IMR-90 (cell line): ENCODE measurements at regions not wholly inside any gene's neighbourhood (a gene's known extent, or its start where the extent isn't known, plus 50 kb on each side); places are given as distances from the start of the nearest gene placed in this dataset.

Experiments
- ATAC-seq: fragments of 200-7000 bp; cut with Tn5 transposase; 2 replicates; pipeline ENCODE4 v1.9.1; 2020; ENCODE audit warnings: low read depth, mild to moderate bottlenecking, moderate library complexity
- BruUV-seq: library from RNA; stranded (reverse); fragments of 400-500 nt; replicated peaks from 2 replicates; lab custom pipeline; 2021; lab: Mats Ljungman, UMichigan
- CTCF ChIA-PET: fragments of 300-600 bp; formaldehyde crosslinking; extraction: SDS; loops from one replicate; lab custom pipeline; 2021; ENCODE audit warnings: antibody characterized with exemption; lab: Yijun Ruan, JAX
- POLR2A ChIA-PET: fragments of 300-600 bp; sonication (Branson Sonifier 250); formaldehyde crosslinking; loops from one replicate; lab custom pipeline; 2022; ENCODE audit warnings: antibody characterized with exemption; ENCODE audit not compliant: unreplicated experiment; lab: Charles Lee
- DNase-seq: peaks from one replicate; pipeline ENCODE4 v3.0.0; 2013
- H2AFZ ChIP-seq: replicated peaks from 2 replicates; pipeline ENCODE3; 2013; ENCODE audit warnings: low read length, mild to moderate bottlenecking; ENCODE audit not compliant: poor library complexity
- H2AK5ac ChIP-seq: 2 replicates; pipeline ENCODE4 v1.6.1; 2013; ENCODE audit warnings: low read depth, low read length, inconsistent platforms
- H2AK9ac ChIP-seq: replicated peaks from 2 replicates; pipeline ENCODE3; 2013; ENCODE audit warnings: mild to moderate bottlenecking, low read depth, low read length, moderate library complexity; ENCODE audit not compliant: poor library complexity
- H2BK120ac ChIP-seq: 2 replicates; pipeline ENCODE4 v1.6.1; 2013; ENCODE audit warnings: low read depth, low read length, inconsistent platforms
- H2BK15ac ChIP-seq: 3 replicates; pipeline ENCODE4 v1.6.1; 2013; ENCODE audit warnings: low read depth, low read length, inconsistent platforms
- H2BK20ac ChIP-seq: 2 replicates; pipeline ENCODE4 v1.6.1; 2013; ENCODE audit warnings: low read depth, mild to moderate bottlenecking, inconsistent platforms, low read length, moderate library complexity
- H2BK5ac ChIP-seq: 2 replicates; pipeline ENCODE4 v1.6.1; 2013; ENCODE audit warnings: mild to moderate bottlenecking, low read depth, low read length, inconsistent platforms; ENCODE audit not compliant: poor library complexity, severe bottlenecking
- H3K14ac ChIP-seq: replicated peaks from 2 replicates; pipeline ENCODE4 v1.6.1; 2013; ENCODE audit warnings: low read depth, low read length, inconsistent platforms
- H3K18ac ChIP-seq: 2 replicates; pipeline ENCODE4 v1.6.1; 2013; ENCODE audit warnings: low read depth, low read length, control low read depth
- H3K23ac ChIP-seq: 2 replicates; pipeline ENCODE4 v1.6.1; 2013; ENCODE audit warnings: low read depth, low read length, inconsistent platforms
- H3K27ac ChIP-seq: 2 replicates; pipeline ENCODE4 v1.5.1; 2013; ENCODE audit warnings: mild to moderate bottlenecking, control low read depth, low read length; ENCODE audit not compliant: insufficient read depth
- H3K27me3 ChIP-seq: 2 replicates; pipeline ENCODE4 v1.6.1; 2013; ENCODE audit warnings: low read length; ENCODE audit not compliant: control insufficient read depth, insufficient read depth
- H3K36me3 ChIP-seq: 2 replicates; pipeline ENCODE4 v1.6.1; 2013; ENCODE audit warnings: low read length, mixed read lengths; ENCODE audit not compliant: control insufficient read depth, insufficient read depth
- H3K4ac ChIP-seq: 2 replicates; pipeline ENCODE4 v1.6.1; 2013; ENCODE audit warnings: low read depth, low read length, inconsistent platforms
- H3K4me1 ChIP-seq: 2 replicates; pipeline ENCODE4 v1.6.1; 2013; ENCODE audit warnings: low read length, mixed read lengths; ENCODE audit not compliant: control insufficient read depth, insufficient read depth
- H3K4me2 ChIP-seq: 2 replicates; pipeline ENCODE4 v1.6.1; 2013; ENCODE audit warnings: low read depth, mild to moderate bottlenecking, control low read depth, low read length, moderate library complexity
- H3K4me3 ChIP-seq: 2 replicates; pipeline ENCODE4 v1.5.1; 2013; ENCODE audit warnings: low read depth, mild to moderate bottlenecking, control low read depth, low read length, moderate library complexity; ENCODE audit not compliant: insufficient read depth
- H3K56ac ChIP-seq: 2 replicates; pipeline ENCODE4 v1.6.1; 2013; ENCODE audit warnings: low read length, inconsistent platforms; ENCODE audit not compliant: insufficient read depth; ENCODE audit errors: extremely low read depth
- H3K79me1 ChIP-seq, 2 experiments: 2 replicates each; pipeline ENCODE4 v1.6.1; 2013; ENCODE audit warnings: low read length in 2 of 2, inconsistent platforms in 1 of 2, low read depth in 1 of 2
- H3K9ac ChIP-seq: 2 replicates; pipeline ENCODE4 v1.6.1; 2013; ENCODE audit warnings: low read depth, low read length, control low read depth
- H3K9me1 ChIP-seq: 2 replicates; pipeline ENCODE4 v1.6.1; 2013; ENCODE audit warnings: low read length, inconsistent platforms; ENCODE audit not compliant: insufficient read depth
- H3K9me3 ChIP-seq: 2 replicates; pipeline ENCODE4 v1.6.1; 2013; ENCODE audit warnings: low read length; ENCODE audit not compliant: control insufficient read depth, insufficient read depth
- H4K20me1 ChIP-seq: 2 replicates; pipeline ENCODE4 v1.6.1; 2013; ENCODE audit warnings: low read length, inconsistent platforms; ENCODE audit not compliant: insufficient read depth
- H4K5ac ChIP-seq: 2 replicates; pipeline ENCODE4 v1.6.1; 2013; ENCODE audit warnings: mild to moderate bottlenecking, low read depth, low read length, control low read depth
- H4K8ac ChIP-seq, 2 experiments: 2 replicates each; pipeline ENCODE4 v1.6.1; 2013; ENCODE audit warnings: low read depth in 2 of 2, low read length in 2 of 2, control low read depth in 1 of 2, inconsistent platforms in 1 of 2
- H4K91ac ChIP-seq: 2 replicates; pipeline ENCODE4 v1.6.1; 2013; ENCODE audit warnings: low read depth, low read length, inconsistent platforms; ENCODE audit not compliant: insufficient read depth
- BHLHE40 ChIP-seq: fragments of 150-350 bp; IDR thresholded peaks from 2 replicates; pipeline ENCODE4 v1.6.1; 2016; ENCODE audit warnings: mild to moderate bottlenecking, low read depth, low read length
- CEBPB ChIP-seq: IDR thresholded peaks from 2 replicates; pipeline ENCODE4 v1.6.1; 2012; ENCODE audit warnings: low read depth, low read length, improper control_type of control experiment
- CHD1 ChIP-seq: IDR thresholded peaks from 2 replicates; pipeline ENCODE4 v1.6.1; 2012; ENCODE audit warnings: low read depth, low read length, improper control_type of control experiment
- CTCF ChIP-seq: conservative IDR thresholded peaks from 2 replicates; pipeline ENCODE4 v1.5.1; 2012; ENCODE audit warnings: mild to moderate bottlenecking, low read depth, low read length, improper control_type of control experiment
- ELK1 ChIP-seq: fragments of 150-350 bp; IDR thresholded peaks from 2 replicates; pipeline ENCODE4 v1.6.1; 2016; ENCODE audit warnings: low read depth, mild to moderate bottlenecking, low read length, moderate library complexity, borderline replicate concordance
- FOS ChIP-seq: fragments of 150-350 bp; IDR thresholded peaks from 2 replicates; pipeline ENCODE4 v1.6.1; 2016; ENCODE audit warnings: low read depth, low read length
- MAFK ChIP-seq: IDR thresholded peaks from 2 replicates; pipeline ENCODE4 v1.6.1; 2012; ENCODE audit warnings: low read depth, low read length, improper control_type of control experiment
- MAZ ChIP-seq: IDR thresholded peaks from 2 replicates; pipeline ENCODE4 v1.6.1; 2012; ENCODE audit warnings: low read depth, mild to moderate bottlenecking, low read length, improper control_type of control experiment, moderate library complexity, borderline replicate concordance
- MXI1 ChIP-seq: IDR thresholded peaks from 2 replicates; pipeline ENCODE4 v1.6.1; 2012; ENCODE audit warnings: low read depth, mild to moderate bottlenecking, low read length, moderate library complexity, borderline replicate concordance
- NFE2L2 ChIP-seq: fragments of 150-350 bp; IDR thresholded peaks from 2 replicates; pipeline ENCODE4 v1.6.1; 2016; ENCODE audit warnings: low read depth, mild to moderate bottlenecking, low read length
- POLR2A ChIP-seq: IDR thresholded peaks from 2 replicates; pipeline ENCODE4 v1.6.1; 2012; ENCODE audit warnings: mild to moderate bottlenecking, low read depth, low read length
- RAD21 ChIP-seq: IDR thresholded peaks from 2 replicates; pipeline ENCODE4 v1.6.1; 2012; ENCODE audit warnings: low read length, improper control_type of control experiment
- RCOR1 ChIP-seq: IDR thresholded peaks from 2 replicates; pipeline ENCODE4 v1.6.1; 2012; ENCODE audit warnings: mild to moderate bottlenecking, low read length, improper control_type of control experiment; ENCODE audit not compliant: insufficient replicate concordance
- RFX5 ChIP-seq: IDR thresholded peaks from 2 replicates; pipeline ENCODE4 v1.8.0; 2012; ENCODE audit warnings: low read depth, mild to moderate bottlenecking, low read length, moderate library complexity
- SMC3 ChIP-seq: fragments of 150-350 bp; IDR thresholded peaks from 2 replicates; pipeline ENCODE4 v1.6.1; 2016; ENCODE audit warnings: low read depth, mild to moderate bottlenecking, antibody characterized with exemption, low read length, moderate library complexity
- USF2 ChIP-seq: fragments of 150-350 bp; IDR thresholded peaks from 2 replicates; pipeline ENCODE4 v1.6.1; 2017; ENCODE audit warnings: mild to moderate bottlenecking, antibody characterized with exemption, low read length, low read depth
- WGBS, 2 experiments: methylation state at CpG; one replicate each; pipeline versions ENCODE4 v1.1.5 to v1.1.7; 2013; ENCODE audit warnings: missing lambda C conversion rate in 2 of 2; ENCODE audit not compliant: insufficient read length in 1 of 2; ENCODE audit errors: extremely low coverage in 2 of 2; 5-methylcytosine and 5-hydroxymethylcytosine counted together
- dilution Hi-C: fragments of 300-500 bp; cut with HindIII; formaldehyde crosslinking; loops from one replicate; pipeline ENCODE4 v1.14.3; 2018; ENCODE audit warnings: low sequenced_read_pairs; ENCODE audit not compliant: unreplicated experiment
- in situ Hi-C: fragments of 300-500 bp; cut with MboI; formaldehyde crosslinking; loops from 3 replicates; pipeline ENCODE4 v1.14.3; 2019; ENCODE audit warnings: low sequenced_read_pairs, inconsistent platforms, mixed read lengths
- intact Hi-C: fragments of 100-400 bp; cut with micrococcal nuclease; formaldehyde crosslinking; loops from 2 replicates; pipeline ENCODE4 v1.10.0; 2022

DNA sequence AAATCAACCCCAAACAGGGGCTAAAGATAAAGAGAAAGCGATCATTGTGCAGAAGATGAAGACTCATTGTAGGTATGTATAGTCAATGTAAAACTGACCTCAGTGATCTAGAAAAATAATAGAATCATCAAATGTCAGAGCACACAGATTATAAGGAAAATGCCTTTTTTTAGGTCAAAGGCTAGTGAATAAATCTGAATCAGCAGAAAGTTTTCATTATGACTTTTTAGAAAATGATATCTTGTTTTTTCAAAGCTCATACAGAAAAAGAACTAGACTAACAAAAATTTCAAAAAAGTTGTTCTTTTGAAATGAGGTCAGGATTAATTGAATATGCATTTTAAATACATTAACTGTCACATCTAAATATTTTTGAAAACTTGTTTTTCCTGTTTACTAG, 60.2 kb upstream of the STEAP4 start:
- no peaks in the 10 kb centered on the region for H3K9me1 ChIP-seq
- no peak overlapping the region for H3K18ac ChIP-seq
- CTCF ChIA-PET, result no interaction called here
- no peaks in the 10 kb centered on the region for H3K9me3 ChIP-seq
- no peak overlapping the region for H3K9ac ChIP-seq
- TF ChIP-seq ELK1, result no peak
- no peak for TF ChIP-seq USF2
- no peak for TF ChIP-seq RAD21
- no peak for TF ChIP-seq NFE2L2
- TF ChIP-seq SMC3, result no peak
- no peak for TF ChIP-seq BHLHE40
- no peak for TF ChIP-seq MAFK
- no peak for TF ChIP-seq CHD1
- TF ChIP-seq CEBPB, result no peak
- no peak for TF ChIP-seq MAZ
- TF ChIP-seq RFX5, result no peak
- TF ChIP-seq POLR2A, result no peak
- TF ChIP-seq CTCF, result no peak
- no peak for TF ChIP-seq FOS
- no peak for TF ChIP-seq MXI1
- no peak for TF ChIP-seq RCOR1
- DNase-seq (no peak), ATAC-seq (no peak)
- no peak overlapping the region for H3K4ac ChIP-seq
- dilution Hi-C loops, result no loop called here
- no peak overlapping the region for H2AK9ac ChIP-seq
- no peaks in the 10 kb centered on the region for H4K20me1 ChIP-seq
- intact Hi-C loops, result no loop called here
- WGBS, 2 experiments, result no CpG with 5 or more reads among the region's 1 CpG
- H2AK5ac ChIP-seq, result no peak overlapping the region
- no peak overlapping the region for H2BK5ac ChIP-seq
- H3K23ac ChIP-seq, result no peak overlapping the region
- no peaks in the 10 kb centered on the region for H3K36me3 ChIP-seq
- no TSS peak for BruUV-seq
- no peaks in the 10 kb centered on the region for H3K27me3 ChIP-seq
- POLR2A ChIA-PET, result no interaction called here
- H3K14ac ChIP-seq, result no peak overlapping the region
- H2BK120ac ChIP-seq, result no peak overlapping the region
- no peaks in the 10 kb centered on the region for H3K79me1 ChIP-seq
- H4K91ac ChIP-seq, result no peak overlapping the region
- H3K4me3 ChIP-seq, result no peak overlapping the region
- no peak overlapping the region for H2BK20ac ChIP-seq
- H4K5ac ChIP-seq, result no peak overlapping the region
- H2BK15ac ChIP-seq, result no peak overlapping the region
- no peak overlapping the region for H3K4me2 ChIP-seq
- H2AFZ ChIP-seq, result no peak overlapping the region
- H3K4me1 ChIP-seq, result no peaks in the 10 kb centered on the region
- no peak overlapping the region for H3K56ac ChIP-seq
- in situ Hi-C loops, result no loop called here
- H4K8ac ChIP-seq, result no peak overlapping the region
- H3K27ac ChIP-seq, result no peak overlapping the region
